ENCODE measurements at regions not wholly inside any gene's neighbourhood (a gene's known extent, or its start where the extent isn't known, plus 50 kb on each side); places are given as distances from the start of the nearest gene placed in this dataset.
"Not testable (repeated sequence)": the region's sequence is repeated elsewhere in the genome, so short reads cannot be mapped to it uniquely, and the experiment has no call there.

GRCh38 chr6:102815207-102815606 is 1421.7 kb downstream of the GRIK2 start:
- no peaks in the 10 kb centered on the region for H3K4me1 ChIP-seq
- no peaks in the 10 kb centered on the region for H3K36me3 ChIP-seq
- no peak overlapping the region for H3K4me3 ChIP-seq
- intact Hi-C loops (cut with DNase I) = no loop called here
- no peak overlapping the region for H3K27ac ChIP-seq
- no peak for ATAC-seq
- no peaks in the 10 kb centered on the region for H3K27me3 ChIP-seq
- no peak for DNase-seq
- TF ChIP-seq CTCF (IDR thresholded peaks at IDR 0.05) = no peak
- no peaks in the 10 kb centered on the region for H3K9me3 ChIP-seq

DNA sequence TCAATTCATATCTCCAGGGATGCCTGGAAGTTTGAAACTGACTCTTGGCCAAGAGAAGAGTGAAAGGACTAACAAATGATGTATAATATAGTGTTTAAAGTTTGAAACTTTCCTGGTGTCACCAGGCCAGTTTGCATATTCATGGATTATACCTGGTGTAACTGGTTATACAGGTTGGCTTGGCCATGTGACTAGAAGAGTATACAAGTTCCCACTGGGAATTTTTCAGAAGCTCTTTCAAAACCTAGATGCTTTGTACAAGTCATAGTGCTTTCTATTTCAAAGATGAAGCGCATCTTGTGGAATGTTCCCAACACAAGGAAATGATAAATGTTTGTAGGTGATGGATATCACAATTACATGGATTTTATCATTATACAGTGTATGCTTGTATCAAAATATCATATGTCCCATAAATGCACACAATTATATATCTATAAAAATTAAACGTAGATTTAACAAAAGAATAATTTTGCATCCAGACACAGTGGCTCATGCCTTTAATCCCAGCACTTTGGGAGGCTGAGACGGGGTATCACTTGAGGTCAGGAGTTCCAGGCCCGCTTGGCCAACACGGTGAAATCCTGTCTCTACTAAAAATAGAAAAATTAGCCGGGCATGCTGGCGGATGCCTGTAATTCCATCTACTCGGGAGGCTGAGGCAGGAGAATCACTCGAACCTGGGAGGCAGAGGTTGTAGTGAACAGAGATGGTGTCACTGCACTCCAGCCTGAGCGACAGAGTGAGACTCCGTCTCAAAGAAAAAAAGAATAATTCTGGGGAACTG is 1420.2 kb downstream of the GRIK2 start:
- no peak overlapping the region for H3K27ac ChIP-seq
- no peaks in the 10 kb centered on the region for H3K36me3 ChIP-seq
- intact Hi-C loops (cut with DNase I) = no loop called here
- DNase-seq (no peak), ATAC-seq (no peak)
- no peaks in the 10 kb centered on the region for H3K9me3 ChIP-seq
- H3K27me3 ChIP-seq = no peaks in the 10 kb centered on the region
- no peaks in the 10 kb centered on the region for H3K4me1 ChIP-seq
- no peak for TF ChIP-seq CTCF (IDR thresholded peaks at IDR 0.05)
- no peak overlapping the region for H3K4me3 ChIP-seq

DNA sequence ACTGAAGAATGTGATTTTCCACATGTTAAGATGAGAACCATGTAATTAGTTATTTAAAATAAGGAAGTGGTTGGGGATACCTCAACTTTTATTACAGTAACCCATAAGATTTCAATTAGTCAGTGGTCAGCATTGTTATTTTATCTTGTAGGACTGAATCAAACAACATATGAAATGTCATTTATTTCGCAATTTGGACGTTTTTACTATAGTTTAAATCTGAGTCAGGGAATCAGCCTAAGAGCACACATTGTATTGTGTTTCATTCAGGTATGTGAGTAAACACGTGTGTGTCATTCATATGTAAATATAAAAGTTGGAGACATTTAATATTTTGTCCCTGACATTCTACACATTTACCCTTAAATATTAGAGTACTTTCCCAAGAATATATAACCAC is 1418.7 kb downstream of the GRIK2 start:
- DNase-seq = no peak
- H3K4me1 ChIP-seq = no peaks in the 10 kb centered on the region
- intact Hi-C loops (cut with DNase I) = no loop called here

DNA sequence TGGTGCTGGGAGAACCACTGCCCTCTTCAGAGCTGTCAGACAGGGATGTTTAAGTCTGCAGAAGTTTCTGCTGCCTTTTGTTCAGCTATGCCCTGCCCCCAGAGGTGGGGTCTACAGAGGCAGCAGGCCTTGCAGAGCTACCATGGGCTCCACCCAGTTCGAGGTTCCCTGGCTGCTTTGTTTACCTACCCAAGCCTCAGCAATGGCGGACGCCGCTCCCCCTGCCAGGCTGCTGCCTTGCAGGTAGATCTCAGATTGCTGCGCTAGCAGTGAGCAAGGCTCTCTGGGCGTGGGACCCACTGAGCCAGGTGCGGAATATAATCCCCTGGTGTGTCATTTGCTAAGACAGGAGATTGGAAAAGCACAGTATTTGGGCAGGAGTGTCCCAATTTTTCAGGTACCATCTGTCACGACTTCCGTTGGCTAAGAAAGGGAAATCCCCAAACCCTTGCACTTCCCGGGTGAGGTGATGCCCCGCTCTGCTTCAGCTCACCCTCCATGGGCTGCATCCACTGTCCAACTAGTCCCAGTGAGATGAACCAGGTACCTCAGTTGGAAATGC is 1415.5 kb downstream of the GRIK2 start:
- H3K27ac ChIP-seq; H3K36me3 ChIP-seq; H3K4me1 ChIP-seq; H3K9me3 ChIP-seq; H3K27me3 ChIP-seq; ATAC-seq; intact Hi-C loops (cut with DNase I); H3K4me3 ChIP-seq: not testable (repeated sequence)
- DNase-seq = peak in 1 of 4 donors; percentile 33

More for the DNA sequence above, 1418.7 kb downstream of the GRIK2 start:
- no peak overlapping the region for H3K4me3 ChIP-seq
- no peak overlapping the region for H3K27ac ChIP-seq
- no peak for ATAC-seq
- H3K36me3 ChIP-seq = no peaks in the 10 kb centered on the region
- H3K9me3 ChIP-seq = peaks cover 0 to 3% of the 10 kb centered on the region in 2 donors
- H3K27me3 ChIP-seq = no peaks in the 10 kb centered on the region
- TF ChIP-seq CTCF (IDR thresholded peaks at IDR 0.05) = no peak

GRCh38 chr6:102799051-102799450 is 1405.5 kb downstream of the GRIK2 start:
- Histone ChIP-seq H3K4me3 (no peak overlapping the region), H3K36me3 (no peaks in the 10 kb centered on the region), H3K4me1 (no peaks in the 10 kb centered on the region), H3K9me3 (no peaks in the 10 kb centered on the region), H3K27me3 (peaks cover 0 to 8% of the 10 kb centered on the region in 2 donors), H3K27ac (no peak overlapping the region)
- ATAC-seq (no peak), DNase-seq (no peak)
- no peak for TF ChIP-seq CTCF (IDR thresholded peaks at IDR 0.05)
- intact Hi-C loops (cut with DNase I) = no loop called here

Measured in left lung (tissue), 4 donors.